HepG2 (cell line): ENCODE measurements at regions not wholly inside any gene's neighbourhood (a gene's known extent, or its start where the extent isn't known, plus 50 kb on each side); places are given as distances from the start of the nearest gene placed in this dataset.

Experiments
- CAMTA2 ChIP-seq: sonication (generic); formaldehyde crosslinking; IDR thresholded peaks from 2 replicates; pipeline ENCODE4 v1.4.0; 2020; ENCODE audit warnings: mild to moderate bottlenecking, missing genetic modification reagents, borderline replicate concordance
- NR2F1 ChIP-seq, 2 experiments: fragments of 450-650 bp in 1 of 2; formaldehyde crosslinking in 1 of 2; IDR thresholded peaks; 2 replicates each; pipeline versions ENCODE4 v1.5.0 to v1.6.1; 2016 to 2020; ENCODE audit warnings: mild to moderate bottlenecking in 1 of 2, missing compliant biosample characterization in 1 of 2, missing genetic modification reagents in 1 of 2, moderate library complexity in 1 of 2
- POLR2A ChIP-seq, 2 experiments: IDR thresholded peaks; 2 replicates each; pipeline ENCODE4 v1.6.1; 2011; ENCODE audit warnings: low read depth in 2 of 2, low read length in 2 of 2, mild to moderate bottlenecking in 1 of 2, moderate library complexity in 1 of 2; ENCODE audit not compliant: insufficient read depth in 1 of 2
- POLR2AphosphoS5 ChIP-seq: IDR thresholded peaks from 2 replicates; pipeline ENCODE4 v1.6.1; 2012; ENCODE audit warnings: low read depth, low read length
- ZFYVE20 ChIP-seq: sonication (generic); formaldehyde crosslinking; IDR thresholded peaks from 2 replicates; pipeline ENCODE4 v1.8.0; 2023; ENCODE audit warnings: low read depth, mild to moderate bottlenecking, moderate library complexity, missing genetic modification reagents, borderline replicate concordance
- ZNF530 ChIP-seq: sonication (generic); formaldehyde crosslinking; IDR thresholded peaks from 2 replicates; pipeline ENCODE4 v1.5.0; 2020; ENCODE audit warnings: low read depth, mild to moderate bottlenecking, missing genetic modification reagents
- ZSCAN22 ChIP-seq: sonication (generic); formaldehyde crosslinking; IDR thresholded peaks from 2 replicates; pipeline ENCODE4 v1.4.0; 2020; ENCODE audit warnings: mild to moderate bottlenecking, missing genetic modification reagents
- TF ChIP-seq, protein P1 (sequence below): IDR thresholded peaks from 2 replicates; pipeline ENCODE4 v1.6.1; 2016; ENCODE audit warnings: low read depth, borderline replicate concordance
- TF ChIP-seq, protein P2 (sequence below), 2 experiments: IDR thresholded peaks; 2 replicates each; pipeline ENCODE4 v1.6.1; 2011 to 2012; ENCODE audit warnings: low read length in 2 of 2, borderline replicate concordance in 1 of 2, low read depth in 1 of 2, mild to moderate bottlenecking in 1 of 2, moderate library complexity in 1 of 2

DNA sequence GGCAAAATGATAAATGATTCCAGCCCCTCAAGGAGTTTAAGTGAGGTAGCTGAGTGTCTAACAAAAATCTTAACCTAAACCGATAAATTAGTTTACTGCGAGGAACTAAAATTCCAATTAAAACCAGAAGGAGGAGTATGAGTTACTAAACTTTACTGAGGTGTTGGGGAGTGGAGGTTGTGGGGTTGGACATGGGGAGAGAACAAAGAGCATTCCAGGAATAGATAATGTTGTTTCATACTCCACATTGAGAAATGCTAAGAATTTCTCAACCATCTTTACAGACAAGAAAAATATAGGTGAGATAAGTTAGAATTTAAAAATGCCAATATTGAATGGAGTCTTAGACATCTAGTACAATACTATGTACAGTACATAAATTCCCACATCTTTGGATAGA is 488.6 kb downstream of the METTL15 start:
- TF ChIP-seq POLR2A (IDR thresholded peaks at IDR 0.05; ENCODE audit: insufficient read depth in 1 of 2, low read depth in 2 of 2, low read length in 2 of 2) (no peak), ZNF530 (CRISPR knock-in tag) (no peak), CAMTA2 (CRISPR knock-in tag) (no peak), NR2F1 (CRISPR knock-in tag; IDR thresholded peaks at IDR 0.05) (no peak), POLR2AphosphoS5 (no peak), ZSCAN22 (CRISPR knock-in tag) (no peak), ZFYVE20 (CRISPR knock-in tag) (no peak)
- TF ChIP-seq, protein P1, sequence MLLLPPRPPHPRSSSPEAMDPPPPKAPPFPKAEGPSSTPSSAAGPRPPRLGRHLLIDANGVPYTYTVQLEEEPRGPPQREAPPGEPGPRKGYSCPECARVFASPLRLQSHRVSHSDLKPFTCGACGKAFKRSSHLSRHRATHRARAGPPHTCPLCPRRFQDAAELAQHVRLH, result no peak
- TF ChIP-seq, protein P2, sequence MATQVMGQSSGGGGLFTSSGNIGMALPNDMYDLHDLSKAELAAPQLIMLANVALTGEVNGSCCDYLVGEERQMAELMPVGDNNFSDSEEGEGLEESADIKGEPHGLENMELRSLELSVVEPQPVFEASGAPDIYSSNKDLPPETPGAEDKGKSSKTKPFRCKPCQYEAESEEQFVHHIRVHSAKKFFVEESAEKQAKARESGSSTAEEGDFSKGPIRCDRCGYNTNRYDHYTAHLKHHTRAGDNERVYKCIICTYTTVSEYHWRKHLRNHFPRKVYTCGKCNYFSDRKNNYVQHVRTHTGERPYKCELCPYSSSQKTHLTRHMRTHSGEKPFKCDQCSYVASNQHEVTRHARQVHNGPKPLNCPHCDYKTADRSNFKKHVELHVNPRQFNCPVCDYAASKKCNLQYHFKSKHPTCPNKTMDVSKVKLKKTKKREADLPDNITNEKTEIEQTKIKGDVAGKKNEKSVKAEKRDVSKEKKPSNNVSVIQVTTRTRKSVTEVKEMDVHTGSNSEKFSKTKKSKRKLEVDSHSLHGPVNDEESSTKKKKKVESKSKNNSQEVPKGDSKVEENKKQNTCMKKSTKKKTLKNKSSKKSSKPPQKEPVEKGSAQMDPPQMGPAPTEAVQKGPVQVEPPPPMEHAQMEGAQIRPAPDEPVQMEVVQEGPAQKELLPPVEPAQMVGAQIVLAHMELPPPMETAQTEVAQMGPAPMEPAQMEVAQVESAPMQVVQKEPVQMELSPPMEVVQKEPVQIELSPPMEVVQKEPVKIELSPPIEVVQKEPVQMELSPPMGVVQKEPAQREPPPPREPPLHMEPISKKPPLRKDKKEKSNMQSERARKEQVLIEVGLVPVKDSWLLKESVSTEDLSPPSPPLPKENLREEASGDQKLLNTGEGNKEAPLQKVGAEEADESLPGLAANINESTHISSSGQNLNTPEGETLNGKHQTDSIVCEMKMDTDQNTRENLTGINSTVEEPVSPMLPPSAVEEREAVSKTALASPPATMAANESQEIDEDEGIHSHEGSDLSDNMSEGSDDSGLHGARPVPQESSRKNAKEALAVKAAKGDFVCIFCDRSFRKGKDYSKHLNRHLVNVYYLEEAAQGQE (IDR thresholded peaks at IDR 0.05; ENCODE audit: borderline replicate concordance in 1 of 2, low read depth in 1 of 2, low read length in 2 of 2), result no peak
